Spleen (tissue), 11 donors: ENCODE measurements at regions not wholly inside any gene's neighbourhood (a gene's known extent, or its start where the extent isn't known, plus 50 kb on each side); places are given as distances from the start of the nearest gene placed in this dataset.

Experiments used
- DNase-seq: peaks from one replicate; pipeline ENCODE4 v3.0.0-alpha.2; 2020
- H3K27ac ChIP-seq, 8 donors: fragments of 200-600 bp; sonication (generic) in 7 of 8; 1 replicate in 4 of 8; 2 replicates in 4 of 8; pipeline versions ENCODE4 v1.5.0 to v1.8.0; 2016 to 2021; ENCODE audit warnings: inconsistent platforms in 4 of 8, mild to moderate bottlenecking in 4 of 8, moderate library complexity in 1 of 8
- H3K27me3 ChIP-seq, 7 donors: fragments of 200-600 bp; sonication (generic) in 6 of 7; replicated peaks in 1 of 7; 1 replicate in 4 of 7; 2 replicates in 3 of 7; pipeline versions ENCODE4 v1.5.0 to v1.8.0; 2016 to 2021; ENCODE audit warnings: inconsistent platforms in 3 of 7, mild to moderate bottlenecking in 1 of 7
- H3K36me3 ChIP-seq, 6 donors: fragments of 200-600 bp; sonication (generic) in 5 of 6; 1 replicate in 4 of 6; 2 replicates in 2 of 6; pipeline versions ENCODE4 v1.5.0 to v1.8.0; 2016 to 2021; ENCODE audit warnings: inconsistent platforms in 2 of 6
- H3K4me1 ChIP-seq, 6 donors: fragments of 200-600 bp; sonication (generic) in 5 of 6; 1 replicate in 3 of 6; 2 replicates in 3 of 6; pipeline versions ENCODE4 v1.5.0 to v1.8.0; 2016 to 2021; ENCODE audit warnings: inconsistent platforms in 3 of 6
- H3K4me3 ChIP-seq, 8 donors: fragments of 200-600 bp; sonication (generic) in 7 of 8; 1 replicate in 4 of 8; 2 replicates in 4 of 8; pipeline versions ENCODE4 v1.5.0 to v1.8.0; 2016 to 2021; ENCODE audit warnings: inconsistent platforms in 4 of 8, mild to moderate bottlenecking in 4 of 8, moderate library complexity in 2 of 8
- H3K9me3 ChIP-seq, 8 donors: fragments of 200-600 bp; sonication (generic) in 7 of 8; 1 replicate in 4 of 8; 2 replicates in 4 of 8; pipeline versions ENCODE4 v1.5.0 to v1.8.0; 2016 to 2021; ENCODE audit warnings: inconsistent platforms in 4 of 8
- CTCF ChIP-seq, 11 experiments: fragments of 200-600 bp in 7 of 11; fragments of 450-650 bp in 4 of 11; sonication (generic) in 4 of 11; IDR thresholded peaks in 8 of 11; conservative IDR thresholded peaks in 3 of 11; 1 replicate in 7 of 11; 2 replicates in 4 of 11; pipeline versions ENCODE4 v1.4.0 to v1.8.0; 2016 to 2021; ENCODE audit warnings: antibody characterized with exemption in 11 of 11, inconsistent platforms in 4 of 11, mild to moderate bottlenecking in 1 of 11
- POLR2A ChIP-seq, 3 donors: fragments of 450-650 bp; IDR thresholded peaks; one replicate each; pipeline ENCODE4 v1.5.1; 2017; ENCODE audit warnings: antibody characterized with exemption in 3 of 3, mild to moderate bottlenecking in 1 of 3
- POLR2AphosphoS5 ChIP-seq, 3 donors: sonication (generic); formaldehyde crosslinking; IDR thresholded peaks; one replicate each; pipeline ENCODE4 v1.5.1; 2017; ENCODE audit warnings: antibody characterized with exemption in 3 of 3
- WGBS, 5 donors: extraction: QIAGEN DNeasy Blood & Tissue Kit in 3 of 5; methylation state at CpG; one replicate each; pipeline versions ENCODE4 v1.1.5 to v1.1.7; 2013 to 2018; 5-methylcytosine and 5-hydroxymethylcytosine counted together
- intact Hi-C: fragments of 100-400 bp; cut with DNase I; formaldehyde crosslinking; loops from one replicate; pipeline ENCODE4 v1.15.0; 2023; ENCODE audit warnings: low total_unique reads
- donor health status: healthy with polysubstance abuse.
- donor health status: DM: no; HTN: no; CAD: no; lungs with moderate emphysema.
- donor health status: DM: no; HTN: no; CAD: no.
- donor health status: Bipolar disorder and iron deficiency.
- donor health status: healthy.
- donor health status: DM: no; HTN: no; CAD: no.
- donor health status: DM: yes; HTN: yes; CAD: no.

- DNase-seq = no peak
- no peaks in the 10 kb centered on the region for H3K4me1 ChIP-seq
- H3K36me3 ChIP-seq = no peaks in the 10 kb centered on the region
- intact Hi-C loops = no loop called here
- TF ChIP-seq CTCF (IDR thresholded peaks at IDR 0.05 in 8 of 11, conservative IDR thresholded peaks at IDR 0.05 in 3 of 11) (no peak), POLR2A (IDR thresholded peaks at IDR 0.05) (no peak), POLR2AphosphoS5 (IDR thresholded peaks at IDR 0.05) (no peak)
- no peak overlapping the region for H3K27ac ChIP-seq
- no peak overlapping the region for H3K4me3 ChIP-seq
- peaks cover 0 to 9% (median 0%) of the 10 kb centered on the region in 8 donors for H3K9me3 ChIP-seq
- no peaks in the 10 kb centered on the region for H3K27me3 ChIP-seq
Observed at GRCh38 chr6:140697585-140697984, 1323.1 kb upstream of the CITED2 start.

- WGBS, 5 donors = 65 to 90% (median 71%) methylated on average over 1 of the region's 1 CpG
- TF ChIP-seq POLR2A (IDR thresholded peaks at IDR 0.05) (no peak), POLR2AphosphoS5 (IDR thresholded peaks at IDR 0.05) (no peak), CTCF (IDR thresholded peaks at IDR 0.05 in 8 of 11, conservative IDR thresholded peaks at IDR 0.05 in 3 of 11) (no peak)
Observed at GRCh38 chr6:140684776-140685550, 1310.5 kb upstream of the CITED2 start.

DNA sequence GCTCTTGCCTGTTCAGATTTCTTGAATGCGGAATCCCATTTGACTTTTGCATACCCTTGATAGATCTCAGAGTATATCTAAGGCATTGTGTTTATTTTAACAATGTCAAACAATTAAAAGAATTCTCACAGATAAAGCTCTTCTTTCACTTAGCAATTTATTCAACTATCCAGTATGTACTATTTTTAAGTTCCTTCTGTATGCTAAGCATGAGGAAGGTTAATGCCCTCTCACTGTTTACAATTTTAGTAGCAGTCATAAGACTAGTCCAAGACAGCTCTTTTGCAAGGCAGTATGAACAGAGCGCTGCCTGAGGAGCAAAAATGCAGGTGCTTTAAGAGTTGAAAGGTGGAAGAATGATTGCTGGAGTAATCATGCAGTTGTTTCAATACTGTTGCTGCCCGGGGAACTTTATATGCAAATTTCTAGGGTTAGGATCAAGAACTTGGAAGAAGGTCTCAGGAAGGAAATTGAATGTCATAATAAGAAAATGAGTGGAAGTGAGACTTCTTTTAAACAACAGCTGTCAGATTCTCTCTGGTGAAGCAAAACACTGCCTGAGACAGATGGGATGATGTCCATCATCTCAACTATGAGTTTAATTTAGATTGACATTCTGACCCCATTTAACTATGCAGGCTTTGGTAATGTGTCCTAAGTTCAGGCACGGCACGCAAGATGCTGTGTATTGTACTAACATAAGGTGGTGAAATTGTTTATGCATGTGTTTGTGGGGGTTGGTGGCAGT lies 1303.5 kb upstream of the CITED2 start:
- Histone ChIP-seq H3K27ac (peak overlapping the region in 3 of 8 donors; percentile 11 to 52 (median 45)), H3K9me3 (no peaks in the 10 kb centered on the region), H3K27me3 (no peaks in the 10 kb centered on the region), H3K4me3 (no peak overlapping the region), H3K4me1 (no peaks in the 10 kb centered on the region), H3K36me3 (no peaks in the 10 kb centered on the region)
- intact Hi-C loops = no loop called here
- WGBS, 5 donors = 49 to 70% (median 60%) methylated on average over 5 of the region's 5 CpGs
- no peak for TF ChIP-seq POLR2AphosphoS5 (IDR thresholded peaks at IDR 0.05)
- no peak for TF ChIP-seq POLR2A (IDR thresholded peaks at IDR 0.05)
- no peak for TF ChIP-seq CTCF (IDR thresholded peaks at IDR 0.05 in 8 of 11, conservative IDR thresholded peaks at IDR 0.05 in 3 of 11)
- no peak for DNase-seq

More at GRCh38 chr6:140684776-140685550, 1310.5 kb upstream of the CITED2 start:
- intact Hi-C loops = no loop called here
- no peak overlapping the region for H3K27ac ChIP-seq
- no peaks in the 10 kb centered on the region for H3K27me3 ChIP-seq
- DNase-seq = no peak
- H3K4me1 ChIP-seq = no peaks in the 10 kb centered on the region
- no peaks in the 10 kb centered on the region for H3K36me3 ChIP-seq
- H3K9me3 ChIP-seq = peaks cover 0 to 5% (median 0%) of the 10 kb centered on the region in 8 donors
- H3K4me3 ChIP-seq = no peak overlapping the region

DNA sequence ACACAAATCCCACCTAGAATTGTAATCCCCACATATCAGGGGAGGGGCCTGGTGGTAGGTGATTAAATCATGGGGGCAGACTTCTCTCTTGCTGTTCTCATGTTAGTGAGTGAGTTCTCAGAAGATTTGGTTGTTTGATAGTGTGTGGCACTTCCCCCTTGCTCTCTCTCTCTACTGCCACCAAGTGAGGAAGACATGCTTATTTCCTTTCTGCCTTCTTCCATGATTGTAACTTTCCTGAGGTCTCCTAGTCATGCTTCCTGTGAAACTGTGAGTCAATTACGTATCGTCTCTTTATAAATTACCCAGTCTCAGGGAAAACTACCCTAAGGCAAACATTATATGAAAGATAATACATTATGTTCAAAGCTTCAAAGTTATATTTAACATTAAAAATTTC lies 1297.5 kb upstream of the CITED2 start:
- WGBS, 5 donors = 59 to 93% (median 76%) methylated on average over 2 of the region's 2 CpGs
- H3K27ac ChIP-seq = no peak overlapping the region
- no peak for TF ChIP-seq POLR2AphosphoS5 (IDR thresholded peaks at IDR 0.05)
- no peak for TF ChIP-seq CTCF (IDR thresholded peaks at IDR 0.05 in 8 of 11, conservative IDR thresholded peaks at IDR 0.05 in 3 of 11)
- no peak for TF ChIP-seq POLR2A (IDR thresholded peaks at IDR 0.05)
- no peaks in the 10 kb centered on the region for H3K4me1 ChIP-seq
- intact Hi-C loops = no loop called here
- no peaks in the 10 kb centered on the region for H3K9me3 ChIP-seq
- DNase-seq = no peak
- no peaks in the 10 kb centered on the region for H3K36me3 ChIP-seq
- no peaks in the 10 kb centered on the region for H3K27me3 ChIP-seq
- no peak overlapping the region for H3K4me3 ChIP-seq
